8988T (cell line): ENCODE measurements at regions not wholly inside any gene's neighbourhood (a gene's known extent, or its start where the extent isn't known, plus 50 kb on each side); places are given as distances from the start of the nearest gene placed in this dataset.

Experiments
- DNase-seq: peaks from one replicate; pipeline ENCODE4 v3.0.0; 2011

DNA sequence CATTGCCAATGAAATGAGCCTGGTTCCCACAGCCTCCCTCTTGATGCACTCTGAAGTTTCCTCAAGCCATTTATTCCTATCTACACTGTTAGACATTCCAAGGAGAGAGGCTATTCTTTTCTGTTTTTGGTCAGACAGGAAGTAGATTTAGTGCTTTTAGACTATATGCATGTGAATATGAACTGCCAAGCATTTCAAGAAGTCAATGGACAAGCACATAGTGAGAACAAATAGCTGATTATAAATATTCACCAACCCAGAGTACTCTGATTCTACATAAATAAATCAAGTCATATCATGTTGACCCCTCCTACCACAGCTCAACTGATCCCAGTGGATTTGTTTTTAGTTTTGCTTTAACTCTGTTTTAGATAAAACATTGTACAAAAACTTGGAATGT lies 412.5 kb upstream of the RARB start:
- DNase-seq, result no peak

DNA sequence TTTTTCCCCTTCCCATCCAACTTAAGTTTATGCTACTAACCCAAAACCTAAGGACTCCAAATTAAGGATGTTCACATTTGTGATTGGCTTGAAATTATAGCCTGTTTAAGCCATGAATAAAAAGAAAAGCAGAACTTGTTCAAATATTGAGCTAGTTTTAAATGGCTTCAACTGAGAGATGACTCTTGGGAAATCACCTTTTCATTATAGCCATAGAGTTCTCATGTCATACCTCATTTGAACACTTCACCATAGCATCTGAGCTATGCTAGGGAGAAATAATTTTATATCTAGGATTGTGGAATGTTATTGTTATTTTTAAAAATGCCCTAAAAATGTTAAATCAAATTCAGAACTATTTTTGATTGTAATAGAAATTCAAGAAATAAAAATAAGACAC lies 409.2 kb upstream of the RARB start:
- no peak for DNase-seq

DNA sequence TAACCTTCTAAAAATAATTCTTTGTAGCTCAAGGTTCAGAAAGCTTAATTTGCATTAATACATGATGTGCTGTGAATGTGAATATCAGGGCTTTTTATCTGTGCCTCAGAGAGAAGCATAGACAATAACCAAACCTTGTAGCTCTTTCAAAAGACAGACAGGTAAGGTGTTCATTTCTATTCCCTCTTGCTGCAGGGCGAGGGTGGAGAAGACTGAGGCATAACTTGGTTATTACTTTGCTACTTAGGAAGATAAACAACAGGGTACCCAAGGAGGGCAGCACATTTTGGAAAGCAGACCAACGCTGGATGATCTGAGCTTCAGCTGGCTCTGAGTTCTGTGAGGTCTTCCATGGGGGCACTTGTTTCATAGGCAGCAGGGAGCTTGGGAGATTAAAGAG lies 408.6 kb upstream of the RARB start:
- no peak for DNase-seq

GRCh38 chr3:25021816-25022215 lies 406.2 kb upstream of the RARB start:
- DNase-seq, result no peak

GRCh38 chr3:25023876-25024275 lies 404.2 kb upstream of the RARB start:
- no peak for DNase-seq

- no peak for DNase-seq
These were observed 402.8 kb upstream of the RARB start for GRCh38 chr3:25025236-25025635.

- no peak for DNase-seq
These were observed 400.4 kb upstream of the RARB start for GRCh38 chr3:25027650-25028049.

GRCh38 chr3:25029820-25030219 lies 398.2 kb upstream of the RARB start:
- no peak for DNase-seq

- no peak for DNase-seq
These were observed 395.7 kb upstream of the RARB start for GRCh38 chr3:25032344-25032743.

- DNase-seq, result peak; percentile 24
These were observed 394.5 kb upstream of the RARB start for GRCh38 chr3:25033407-25034029.

DNA sequence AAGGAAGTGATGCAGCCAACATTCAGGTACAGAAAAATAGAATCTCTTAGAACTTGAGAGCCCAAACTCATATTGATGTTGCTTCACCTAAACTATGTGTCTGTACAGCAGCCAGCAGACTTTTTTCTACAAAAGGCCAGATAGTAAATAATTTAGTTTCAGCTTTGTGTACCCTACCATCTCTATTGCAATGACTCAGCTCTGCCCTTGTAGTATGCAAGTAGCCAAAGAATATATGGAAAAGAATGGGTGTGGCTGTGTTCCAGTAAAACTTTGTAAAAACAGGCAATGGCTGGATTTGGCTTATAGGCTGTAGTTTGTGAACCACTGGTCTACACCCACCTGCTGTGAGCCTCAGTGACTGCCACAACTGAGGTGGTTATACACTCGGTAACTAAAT lies 392.5 kb upstream of the RARB start:
- DNase-seq, result no peak

- no peak for DNase-seq
These were observed 391.4 kb upstream of the RARB start for GRCh38 chr3:25036633-25037032.

DNA sequence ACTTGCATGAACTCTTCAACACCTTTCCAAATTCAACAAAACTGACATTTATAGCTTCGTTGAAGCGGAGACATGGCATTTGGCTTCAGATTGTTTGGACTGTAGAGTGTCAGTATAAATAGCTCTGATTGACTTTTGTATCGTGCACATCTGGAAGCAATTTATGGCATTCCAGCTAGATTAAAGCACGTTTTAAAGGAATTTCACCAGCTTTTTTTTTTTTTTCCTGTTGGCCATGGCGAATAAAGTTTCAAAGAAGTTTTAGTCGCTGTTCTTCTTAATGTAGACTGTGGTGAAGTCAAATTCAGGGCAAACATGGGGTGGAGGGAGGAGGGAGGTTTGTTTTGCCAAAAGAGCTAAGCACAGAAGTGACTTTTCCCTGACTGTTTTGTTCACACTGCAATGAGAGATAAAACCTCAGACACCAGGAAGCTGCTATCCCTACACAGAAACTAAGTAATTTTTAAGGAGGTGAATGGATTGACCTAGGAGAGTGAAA lies 391.0 kb upstream of the RARB start:
- DNase-seq, result no peak

GRCh38 chr3:25038271-25038670 lies 389.8 kb upstream of the RARB start:
- no peak for DNase-seq

DNA sequence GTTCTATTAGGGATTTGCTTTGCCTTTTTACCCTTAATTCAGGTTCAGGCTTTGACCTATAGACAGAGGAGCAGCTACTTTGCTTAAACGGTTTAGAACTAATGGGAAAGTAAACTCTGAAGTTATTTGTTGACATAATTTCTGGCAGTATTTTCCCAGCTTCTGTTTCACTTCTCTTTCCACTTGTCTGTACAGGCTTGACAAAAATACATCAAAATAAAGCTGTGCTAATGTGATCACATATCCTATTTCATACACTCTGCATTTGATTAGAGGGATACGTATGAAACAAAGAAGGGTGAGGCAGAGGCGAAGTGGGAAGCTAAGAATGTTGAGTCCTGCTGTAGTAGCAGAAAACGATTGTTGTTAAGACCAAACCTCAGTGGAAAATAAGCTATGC lies 389.1 kb upstream of the RARB start:
- DNase-seq, result no peak

- no peak for DNase-seq
These were observed 387.3 kb upstream of the RARB start for GRCh38 chr3:25040748-25041147.

DNA sequence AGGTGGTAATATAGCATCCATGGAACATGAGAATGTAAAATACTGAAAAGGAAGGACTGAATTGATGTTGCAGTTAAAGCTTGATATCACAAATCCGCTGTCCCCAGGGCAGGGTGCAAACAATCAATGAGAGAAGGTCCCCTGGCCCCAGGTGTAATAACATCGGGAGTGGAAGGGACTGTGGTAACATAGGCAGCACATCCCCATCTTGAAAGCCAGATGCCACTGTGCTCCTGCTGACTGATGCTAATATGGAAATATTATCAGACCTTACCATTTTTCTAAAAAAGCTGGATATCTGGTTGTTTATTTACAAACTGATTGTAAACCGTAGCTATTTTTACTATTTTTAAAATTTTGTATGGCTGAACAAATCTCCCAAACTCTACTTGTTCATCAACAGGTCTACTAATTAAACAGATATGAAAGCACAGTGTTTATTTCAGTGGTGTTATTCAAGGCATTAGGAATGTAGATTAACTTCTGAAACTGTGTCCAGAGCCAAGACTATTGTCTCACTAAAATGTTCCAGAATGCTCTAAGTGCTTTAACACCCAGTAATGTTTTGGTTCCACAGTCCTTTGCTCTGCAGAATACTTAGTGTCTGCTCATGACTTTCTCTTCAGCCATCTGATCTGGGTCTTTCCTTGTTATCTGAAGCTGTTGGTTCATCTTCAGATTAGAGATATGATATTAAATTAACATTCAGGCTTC lies 386.0 kb upstream of the RARB start:
- no peak for DNase-seq

DNA sequence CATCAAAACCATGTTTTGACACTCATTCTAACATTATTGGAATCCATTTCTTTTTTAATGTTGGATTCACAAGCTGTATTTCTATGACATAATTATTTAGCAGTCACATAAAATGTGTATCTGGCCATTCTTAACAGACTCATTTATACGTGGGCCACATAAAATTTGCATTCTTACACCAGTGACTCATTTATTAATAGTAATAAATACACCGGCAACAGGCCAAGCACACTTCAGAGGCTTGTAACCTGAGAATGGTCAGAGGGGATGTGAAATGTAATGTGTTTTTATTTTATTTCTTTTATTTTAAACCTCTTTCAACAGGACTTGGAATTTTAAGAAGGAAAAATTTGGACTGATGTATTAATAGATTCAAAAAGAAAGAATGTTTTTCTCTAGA lies 384.9 kb upstream of the RARB start:
- DNase-seq, result no peak

GRCh38 chr3:25043749-25044148 lies 384.3 kb upstream of the RARB start:
- DNase-seq, result no peak

GRCh38 chr3:25044762-25045710 lies 383.0 kb upstream of the RARB start:
- DNase-seq, result no peak

DNA sequence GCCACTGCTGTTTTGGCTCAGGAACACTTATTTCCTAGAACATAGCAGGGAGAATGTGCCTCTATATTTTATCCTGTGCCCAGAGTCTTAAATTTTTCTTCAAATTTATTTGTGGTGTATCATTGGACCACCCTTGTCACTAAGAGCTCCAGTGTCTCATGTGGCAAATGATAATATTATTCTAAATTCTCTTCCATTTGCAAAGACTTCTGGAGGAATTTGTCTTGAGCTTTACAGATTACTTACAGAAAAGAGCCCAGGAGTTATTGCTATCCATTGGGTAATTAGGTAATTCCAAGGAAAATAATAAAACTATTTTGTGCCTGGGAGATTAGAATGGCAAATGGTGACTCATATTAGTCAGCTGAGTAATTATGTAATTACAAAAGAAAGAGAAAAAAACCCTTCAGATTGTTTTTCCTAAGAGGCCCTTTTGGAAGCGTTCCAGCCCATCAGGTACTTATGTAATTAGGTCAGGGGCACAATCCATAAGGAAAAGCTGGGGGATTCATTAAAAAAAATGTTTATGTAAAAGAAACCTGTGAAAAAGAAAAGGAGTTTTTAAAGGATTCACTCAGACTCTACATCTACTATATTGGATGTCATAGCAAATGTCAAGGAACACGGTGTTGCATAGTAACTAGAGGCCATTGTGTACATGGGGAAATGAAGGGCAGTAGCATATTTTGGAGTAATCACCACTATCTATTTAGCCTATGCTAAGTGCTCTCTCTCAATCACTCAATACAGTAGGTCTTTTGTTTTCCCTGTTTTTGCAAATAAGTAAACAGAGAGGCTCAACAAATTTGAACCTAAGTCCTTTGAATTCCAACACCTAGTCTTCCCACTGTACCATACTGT lies 380.9 kb upstream of the RARB start:
- DNase-seq, result no peak

DNA sequence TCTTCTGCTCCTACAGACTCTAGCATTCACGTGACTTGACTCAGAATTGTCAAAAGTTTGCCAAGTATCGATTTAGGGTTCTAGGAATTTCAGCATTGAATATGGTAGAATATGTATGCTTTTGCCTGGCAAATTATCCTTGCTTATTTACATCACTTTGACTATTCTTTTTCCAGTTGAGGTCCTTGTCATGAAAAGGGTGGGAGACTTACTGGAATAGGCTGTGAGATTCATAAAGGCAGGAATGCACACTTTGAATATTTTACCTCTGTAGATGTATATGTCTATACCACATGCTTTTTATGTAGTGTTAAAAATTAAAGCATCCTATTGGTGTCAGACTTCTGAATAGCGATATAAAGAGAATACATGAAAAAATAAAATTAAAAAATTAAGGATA lies 378.8 kb upstream of the RARB start:
- DNase-seq, result no peak

- no peak for DNase-seq
These were observed 374.7 kb upstream of the RARB start for GRCh38 chr3:25053360-25053759.
